ENCODE measurements at regions not wholly inside any gene's neighbourhood (a gene's known extent, or its start where the extent isn't known, plus 50 kb on each side); places are given as distances from the start of the nearest gene placed in this dataset.

DNA sequence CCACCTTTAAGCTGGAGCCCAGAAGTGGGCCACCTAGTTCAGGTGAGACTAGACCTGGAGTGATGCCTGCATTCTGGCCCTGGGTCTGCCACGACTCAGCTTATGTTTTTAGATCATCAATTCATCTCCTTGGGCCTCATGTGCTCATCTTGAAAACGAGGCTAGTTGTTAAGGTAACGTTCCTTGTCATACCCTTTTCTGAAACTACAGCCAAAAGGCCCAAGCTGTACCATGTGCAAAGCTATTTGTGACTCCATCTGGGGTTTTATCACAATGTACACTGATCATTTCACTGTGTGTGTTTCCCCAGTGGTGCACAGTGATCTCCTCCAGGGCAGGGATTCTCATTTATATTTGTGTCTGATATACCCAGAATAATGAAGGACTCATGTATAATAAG, 138.4 kb upstream of the COPS8 start:
- Histone ChIP-seq H3K79me2 (replicated peaks; ENCODE audit: insufficient read depth, low read length) (no peaks in the 10 kb centered on the region), H4K20me1 (ENCODE audit: insufficient read depth) (no peaks in the 10 kb centered on the region), H3F3A (ENCODE audit: insufficient read depth, low read length, poor library complexity, severe bottlenecking) (no peaks in the 10 kb centered on the region), H3K27me3 (ENCODE audit: insufficient read depth, low read depth, low read length) (no peaks in the 10 kb centered on the region), H3K9ac (ENCODE audit: low read length) (no peak overlapping the region), H3K4me3 (ENCODE audit: low read length) (no peak overlapping the region), H3K4me2 (ENCODE audit: low read length) (no peak overlapping the region), H3K9me3 (ENCODE audit: low read length) (no peaks in the 10 kb centered on the region), H2AFZ (ENCODE audit: low read depth, low read length) (no peak overlapping the region), H3K36me3 (ENCODE audit: insufficient read depth, low read length) (no peaks in the 10 kb centered on the region), H3K27ac (ENCODE audit: low read length) (no peak overlapping the region), H3K9me2 (ENCODE audit: insufficient read depth, low read length) (no peaks in the 10 kb centered on the region)
- TF ChIP-seq, protein P1, sequence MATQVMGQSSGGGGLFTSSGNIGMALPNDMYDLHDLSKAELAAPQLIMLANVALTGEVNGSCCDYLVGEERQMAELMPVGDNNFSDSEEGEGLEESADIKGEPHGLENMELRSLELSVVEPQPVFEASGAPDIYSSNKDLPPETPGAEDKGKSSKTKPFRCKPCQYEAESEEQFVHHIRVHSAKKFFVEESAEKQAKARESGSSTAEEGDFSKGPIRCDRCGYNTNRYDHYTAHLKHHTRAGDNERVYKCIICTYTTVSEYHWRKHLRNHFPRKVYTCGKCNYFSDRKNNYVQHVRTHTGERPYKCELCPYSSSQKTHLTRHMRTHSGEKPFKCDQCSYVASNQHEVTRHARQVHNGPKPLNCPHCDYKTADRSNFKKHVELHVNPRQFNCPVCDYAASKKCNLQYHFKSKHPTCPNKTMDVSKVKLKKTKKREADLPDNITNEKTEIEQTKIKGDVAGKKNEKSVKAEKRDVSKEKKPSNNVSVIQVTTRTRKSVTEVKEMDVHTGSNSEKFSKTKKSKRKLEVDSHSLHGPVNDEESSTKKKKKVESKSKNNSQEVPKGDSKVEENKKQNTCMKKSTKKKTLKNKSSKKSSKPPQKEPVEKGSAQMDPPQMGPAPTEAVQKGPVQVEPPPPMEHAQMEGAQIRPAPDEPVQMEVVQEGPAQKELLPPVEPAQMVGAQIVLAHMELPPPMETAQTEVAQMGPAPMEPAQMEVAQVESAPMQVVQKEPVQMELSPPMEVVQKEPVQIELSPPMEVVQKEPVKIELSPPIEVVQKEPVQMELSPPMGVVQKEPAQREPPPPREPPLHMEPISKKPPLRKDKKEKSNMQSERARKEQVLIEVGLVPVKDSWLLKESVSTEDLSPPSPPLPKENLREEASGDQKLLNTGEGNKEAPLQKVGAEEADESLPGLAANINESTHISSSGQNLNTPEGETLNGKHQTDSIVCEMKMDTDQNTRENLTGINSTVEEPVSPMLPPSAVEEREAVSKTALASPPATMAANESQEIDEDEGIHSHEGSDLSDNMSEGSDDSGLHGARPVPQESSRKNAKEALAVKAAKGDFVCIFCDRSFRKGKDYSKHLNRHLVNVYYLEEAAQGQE (IDR thresholded peaks at IDR 0.05; ENCODE audit: borderline replicate concordance) = no peak
- no peak for TF ChIP-seq RAD21 (conservative IDR thresholded peaks at IDR 0.05)
- TF ChIP-seq, protein P2, sequence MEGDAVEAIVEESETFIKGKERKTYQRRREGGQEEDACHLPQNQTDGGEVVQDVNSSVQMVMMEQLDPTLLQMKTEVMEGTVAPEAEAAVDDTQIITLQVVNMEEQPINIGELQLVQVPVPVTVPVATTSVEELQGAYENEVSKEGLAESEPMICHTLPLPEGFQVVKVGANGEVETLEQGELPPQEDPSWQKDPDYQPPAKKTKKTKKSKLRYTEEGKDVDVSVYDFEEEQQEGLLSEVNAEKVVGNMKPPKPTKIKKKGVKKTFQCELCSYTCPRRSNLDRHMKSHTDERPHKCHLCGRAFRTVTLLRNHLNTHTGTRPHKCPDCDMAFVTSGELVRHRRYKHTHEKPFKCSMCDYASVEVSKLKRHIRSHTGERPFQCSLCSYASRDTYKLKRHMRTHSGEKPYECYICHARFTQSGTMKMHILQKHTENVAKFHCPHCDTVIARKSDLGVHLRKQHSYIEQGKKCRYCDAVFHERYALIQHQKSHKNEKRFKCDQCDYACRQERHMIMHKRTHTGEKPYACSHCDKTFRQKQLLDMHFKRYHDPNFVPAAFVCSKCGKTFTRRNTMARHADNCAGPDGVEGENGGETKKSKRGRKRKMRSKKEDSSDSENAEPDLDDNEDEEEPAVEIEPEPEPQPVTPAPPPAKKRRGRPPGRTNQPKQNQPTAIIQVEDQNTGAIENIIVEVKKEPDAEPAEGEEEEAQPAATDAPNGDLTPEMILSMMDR (IDR thresholded peaks at IDR 0.05; ENCODE audit: poor library complexity, severe bottlenecking) = no peak

DNA sequence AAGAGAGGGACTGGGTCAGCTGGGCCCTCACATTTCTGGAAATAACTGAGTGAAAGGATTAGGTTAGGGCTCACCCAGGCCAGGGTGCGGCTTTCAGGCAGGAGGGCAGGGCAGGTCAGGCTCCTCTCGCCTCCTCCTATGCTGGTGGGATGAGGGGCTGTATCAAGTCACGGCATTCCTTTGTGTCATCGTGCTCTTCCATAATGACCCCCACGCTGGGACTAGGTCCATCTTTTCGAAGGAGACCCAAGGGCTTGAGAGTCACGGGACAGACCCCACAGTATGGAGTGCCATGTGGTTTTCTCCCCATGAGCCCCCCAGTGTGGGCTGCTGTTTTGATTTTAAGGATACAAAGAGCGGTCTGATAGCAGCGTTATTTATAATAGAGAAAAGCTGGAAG, 137.8 kb upstream of the COPS8 start:
- Histone ChIP-seq H3K79me2 (replicated peaks; ENCODE audit: insufficient read depth, low read length) (no peaks in the 10 kb centered on the region), H3K4me2 (ENCODE audit: low read length) (no peak overlapping the region), H4K20me1 (ENCODE audit: insufficient read depth) (no peaks in the 10 kb centered on the region), H3K27ac (ENCODE audit: low read length) (no peak overlapping the region), H3K9me3 (ENCODE audit: low read length) (no peaks in the 10 kb centered on the region), H3K36me3 (ENCODE audit: insufficient read depth, low read length) (no peaks in the 10 kb centered on the region), H3K9me2 (ENCODE audit: insufficient read depth, low read length) (no peaks in the 10 kb centered on the region), H3K4me3 (ENCODE audit: low read length) (no peak overlapping the region), H2AFZ (ENCODE audit: low read depth, low read length) (no peak overlapping the region), H3K9ac (ENCODE audit: low read length) (no peak overlapping the region), H3F3A (ENCODE audit: insufficient read depth, low read length, poor library complexity, severe bottlenecking) (no peaks in the 10 kb centered on the region), H3K27me3 (ENCODE audit: insufficient read depth, low read depth, low read length) (no peaks in the 10 kb centered on the region)
- TF ChIP-seq SMC3 (conservative IDR thresholded peaks at IDR 0.05; ENCODE audit: poor library complexity) (no peak), EP300 (conservative IDR thresholded peaks at IDR 0.05; ENCODE audit: poor library complexity, severe bottlenecking) (no peak), POLR2AphosphoS5 (IDR thresholded peaks at IDR 0.05) (no peak), MXI1 (conservative IDR thresholded peaks at IDR 0.05; ENCODE audit: poor library complexity, severe bottlenecking) (no peak), RAD21 (conservative IDR thresholded peaks at IDR 0.05) (no peak), EZH2 (IDR thresholded peaks at IDR 0.05; ENCODE audit: borderline replicate concordance, insufficient read depth, low read length, poor library complexity, severe bottlenecking) (no peak), TAF1 (IDR thresholded peaks at IDR 0.05; ENCODE audit: low read depth) (no peak)
- TF ChIP-seq, protein P2 (IDR thresholded peaks at IDR 0.05; ENCODE audit: poor library complexity, severe bottlenecking) = no peak
- TF ChIP-seq, protein P1 (IDR thresholded peaks at IDR 0.05; ENCODE audit: borderline replicate concordance) = no peak

Measured in neural cell (in vitro differentiated cells).